Stimulated activated CD8-positive, alpha-beta memory T cell treated with anti-CD3 and anti-CD28 coated beads, Interleukin-12 subunit alpha, Interleukin-12 subunit beta, amount 100 ng/mL, for 4 hours (primary cell): ENCODE measurements at regions not wholly inside any gene's neighbourhood (a gene's known extent, or its start where the extent isn't known, plus 50 kb on each side); places are given as distances from the start of the nearest gene placed in this dataset.

ENCODE experiments used
- DNase-seq: peaks from one replicate; pipeline ENCODE4 v3.0.0-alpha.2; 2020; ENCODE audit warnings: low read depth

- DNase-seq, result no peak
Measured at GRCh38 chr21:27306791-27307775, 340.2 kb upstream of the ADAMTS5 start.

- no peak for DNase-seq
Measured at GRCh38 chr21:27306206-27306605, 339.3 kb upstream of the ADAMTS5 start.

GRCh38 chr21:27301220-27301619 is 334.3 kb upstream of the ADAMTS5 start:
- no peak for DNase-seq

GRCh38 chr21:27300770-27301169 is 333.9 kb upstream of the ADAMTS5 start:
- DNase-seq, result no peak

- DNase-seq, result no peak
Measured at GRCh38 chr21:27298465-27298864, 331.6 kb upstream of the ADAMTS5 start.

GRCh38 chr21:27293239-27293638 is 326.4 kb upstream of the ADAMTS5 start:
- no peak for DNase-seq

GRCh38 chr21:27292783-27293182 is 325.9 kb upstream of the ADAMTS5 start:
- DNase-seq, result no peak

- DNase-seq, result no peak
Measured at GRCh38 chr21:27292229-27292628, 325.3 kb upstream of the ADAMTS5 start.

GRCh38 chr21:27291006-27291405 is 324.1 kb upstream of the ADAMTS5 start:
- DNase-seq, result no peak

- DNase-seq, result no peak
Measured at GRCh38 chr21:27290028-27290427, 323.1 kb upstream of the ADAMTS5 start.

- DNase-seq, result no peak
Measured at GRCh38 chr21:27286760-27287159, 319.9 kb upstream of the ADAMTS5 start.

- no peak for DNase-seq
Measured at GRCh38 chr21:27277110-27277509, 310.2 kb upstream of the ADAMTS5 start.

GRCh38 chr21:27275294-27275927 is 308.5 kb upstream of the ADAMTS5 start:
- DNase-seq, result no peak

- DNase-seq, result no peak
Measured at GRCh38 chr21:27269644-27270043, 302.8 kb upstream of the ADAMTS5 start.

GRCh38 chr21:27268290-27268689 is 301.4 kb upstream of the ADAMTS5 start:
- DNase-seq, result no peak

GRCh38 chr21:27265949-27266348 is 299.1 kb upstream of the ADAMTS5 start:
- no peak for DNase-seq

- no peak for DNase-seq
Measured at GRCh38 chr21:27265492-27265891, 298.6 kb upstream of the ADAMTS5 start.

- DNase-seq, result no peak
Measured at GRCh38 chr21:27261676-27262075, 294.8 kb upstream of the ADAMTS5 start.

- no peak for DNase-seq
Measured at GRCh38 chr21:27260728-27261127, 293.8 kb upstream of the ADAMTS5 start.

- DNase-seq, result no peak
Measured at GRCh38 chr21:27258742-27259448, 292.0 kb upstream of the ADAMTS5 start.

- no peak for DNase-seq
Measured at GRCh38 chr21:27257908-27258556, 291.1 kb upstream of the ADAMTS5 start.

GRCh38 chr21:27257226-27257625 is 290.3 kb upstream of the ADAMTS5 start:
- no peak for DNase-seq
